IMR-90 (cell line): ENCODE measurements at regions not wholly inside any gene's neighbourhood (a gene's known extent, or its start where the extent isn't known, plus 50 kb on each side); places are given as distances from the start of the nearest gene placed in this dataset.

Experiments used
- ATAC-seq: fragments of 200-7000 bp; cut with Tn5 transposase; 2 replicates; pipeline ENCODE4 v1.9.1; 2020; ENCODE audit warnings: low read depth, mild to moderate bottlenecking, moderate library complexity
- BruUV-seq: library from RNA; stranded (reverse); fragments of 400-500 nt; replicated peaks from 2 replicates; lab custom pipeline; 2021; lab: Mats Ljungman, UMichigan
- CTCF ChIA-PET: fragments of 300-600 bp; formaldehyde crosslinking; extraction: SDS; loops from one replicate; lab custom pipeline; 2021; ENCODE audit warnings: antibody characterized with exemption; lab: Yijun Ruan, JAX
- POLR2A ChIA-PET: fragments of 300-600 bp; sonication (Branson Sonifier 250); formaldehyde crosslinking; loops from one replicate; lab custom pipeline; 2022; ENCODE audit warnings: antibody characterized with exemption; ENCODE audit not compliant: unreplicated experiment; lab: Charles Lee
- DNase-seq: peaks from one replicate; pipeline ENCODE4 v3.0.0; 2013
- H2AFZ ChIP-seq: replicated peaks from 2 replicates; pipeline ENCODE3; 2013; ENCODE audit warnings: low read length, mild to moderate bottlenecking; ENCODE audit not compliant: poor library complexity
- H2AK5ac ChIP-seq: 2 replicates; pipeline ENCODE4 v1.6.1; 2013; ENCODE audit warnings: low read depth, low read length, inconsistent platforms
- H2AK9ac ChIP-seq: replicated peaks from 2 replicates; pipeline ENCODE3; 2013; ENCODE audit warnings: mild to moderate bottlenecking, low read depth, low read length, moderate library complexity; ENCODE audit not compliant: poor library complexity
- H2BK120ac ChIP-seq: 2 replicates; pipeline ENCODE4 v1.6.1; 2013; ENCODE audit warnings: low read depth, low read length, inconsistent platforms
- H2BK15ac ChIP-seq: 3 replicates; pipeline ENCODE4 v1.6.1; 2013; ENCODE audit warnings: low read depth, low read length, inconsistent platforms
- H2BK20ac ChIP-seq: 2 replicates; pipeline ENCODE4 v1.6.1; 2013; ENCODE audit warnings: low read depth, mild to moderate bottlenecking, inconsistent platforms, low read length, moderate library complexity
- H2BK5ac ChIP-seq: 2 replicates; pipeline ENCODE4 v1.6.1; 2013; ENCODE audit warnings: mild to moderate bottlenecking, low read depth, low read length, inconsistent platforms; ENCODE audit not compliant: poor library complexity, severe bottlenecking
- H3K14ac ChIP-seq: replicated peaks from 2 replicates; pipeline ENCODE4 v1.6.1; 2013; ENCODE audit warnings: low read depth, low read length, inconsistent platforms
- H3K18ac ChIP-seq: 2 replicates; pipeline ENCODE4 v1.6.1; 2013; ENCODE audit warnings: low read depth, low read length, control low read depth
- H3K23ac ChIP-seq: 2 replicates; pipeline ENCODE4 v1.6.1; 2013; ENCODE audit warnings: low read depth, low read length, inconsistent platforms
- H3K27ac ChIP-seq: 2 replicates; pipeline ENCODE4 v1.5.1; 2013; ENCODE audit warnings: mild to moderate bottlenecking, control low read depth, low read length; ENCODE audit not compliant: insufficient read depth
- H3K27me3 ChIP-seq: 2 replicates; pipeline ENCODE4 v1.6.1; 2013; ENCODE audit warnings: low read length; ENCODE audit not compliant: control insufficient read depth, insufficient read depth
- H3K36me3 ChIP-seq: 2 replicates; pipeline ENCODE4 v1.6.1; 2013; ENCODE audit warnings: low read length, mixed read lengths; ENCODE audit not compliant: control insufficient read depth, insufficient read depth
- H3K4ac ChIP-seq: 2 replicates; pipeline ENCODE4 v1.6.1; 2013; ENCODE audit warnings: low read depth, low read length, inconsistent platforms
- H3K4me1 ChIP-seq: 2 replicates; pipeline ENCODE4 v1.6.1; 2013; ENCODE audit warnings: low read length, mixed read lengths; ENCODE audit not compliant: control insufficient read depth, insufficient read depth
- H3K4me2 ChIP-seq: 2 replicates; pipeline ENCODE4 v1.6.1; 2013; ENCODE audit warnings: low read depth, mild to moderate bottlenecking, control low read depth, low read length, moderate library complexity
- H3K4me3 ChIP-seq: 2 replicates; pipeline ENCODE4 v1.5.1; 2013; ENCODE audit warnings: low read depth, mild to moderate bottlenecking, control low read depth, low read length, moderate library complexity; ENCODE audit not compliant: insufficient read depth
- H3K56ac ChIP-seq: 2 replicates; pipeline ENCODE4 v1.6.1; 2013; ENCODE audit warnings: low read length, inconsistent platforms; ENCODE audit not compliant: insufficient read depth; ENCODE audit errors: extremely low read depth
- H3K79me1 ChIP-seq, 2 experiments: 2 replicates each; pipeline ENCODE4 v1.6.1; 2013; ENCODE audit warnings: low read length in 2 of 2, inconsistent platforms in 1 of 2, low read depth in 1 of 2
- H3K9ac ChIP-seq: 2 replicates; pipeline ENCODE4 v1.6.1; 2013; ENCODE audit warnings: low read depth, low read length, control low read depth
- H3K9me1 ChIP-seq: 2 replicates; pipeline ENCODE4 v1.6.1; 2013; ENCODE audit warnings: low read length, inconsistent platforms; ENCODE audit not compliant: insufficient read depth
- H3K9me3 ChIP-seq: 2 replicates; pipeline ENCODE4 v1.6.1; 2013; ENCODE audit warnings: low read length; ENCODE audit not compliant: control insufficient read depth, insufficient read depth
- H4K20me1 ChIP-seq: 2 replicates; pipeline ENCODE4 v1.6.1; 2013; ENCODE audit warnings: low read length, inconsistent platforms; ENCODE audit not compliant: insufficient read depth
- H4K5ac ChIP-seq: 2 replicates; pipeline ENCODE4 v1.6.1; 2013; ENCODE audit warnings: mild to moderate bottlenecking, low read depth, low read length, control low read depth
- H4K8ac ChIP-seq, 2 experiments: 2 replicates each; pipeline ENCODE4 v1.6.1; 2013; ENCODE audit warnings: low read depth in 2 of 2, low read length in 2 of 2, control low read depth in 1 of 2, inconsistent platforms in 1 of 2
- H4K91ac ChIP-seq: 2 replicates; pipeline ENCODE4 v1.6.1; 2013; ENCODE audit warnings: low read depth, low read length, inconsistent platforms; ENCODE audit not compliant: insufficient read depth
- BHLHE40 ChIP-seq: fragments of 150-350 bp; IDR thresholded peaks from 2 replicates; pipeline ENCODE4 v1.6.1; 2016; ENCODE audit warnings: mild to moderate bottlenecking, low read depth, low read length
- CHD1 ChIP-seq: IDR thresholded peaks from 2 replicates; pipeline ENCODE4 v1.6.1; 2012; ENCODE audit warnings: low read depth, low read length, improper control_type of control experiment
- FOS ChIP-seq: fragments of 150-350 bp; IDR thresholded peaks from 2 replicates; pipeline ENCODE4 v1.6.1; 2016; ENCODE audit warnings: low read depth, low read length
- RAD21 ChIP-seq: IDR thresholded peaks from 2 replicates; pipeline ENCODE4 v1.6.1; 2012; ENCODE audit warnings: low read length, improper control_type of control experiment
- SMC3 ChIP-seq: fragments of 150-350 bp; IDR thresholded peaks from 2 replicates; pipeline ENCODE4 v1.6.1; 2016; ENCODE audit warnings: low read depth, mild to moderate bottlenecking, antibody characterized with exemption, low read length, moderate library complexity
- WGBS, 2 experiments: methylation state at CpG; one replicate each; pipeline versions ENCODE4 v1.1.5 to v1.1.7; 2013; ENCODE audit warnings: missing lambda C conversion rate in 2 of 2; ENCODE audit not compliant: insufficient read length in 1 of 2; ENCODE audit errors: extremely low coverage in 2 of 2; 5-methylcytosine and 5-hydroxymethylcytosine counted together
- dilution Hi-C: fragments of 300-500 bp; cut with HindIII; formaldehyde crosslinking; loops from one replicate; pipeline ENCODE4 v1.14.3; 2018; ENCODE audit warnings: low sequenced_read_pairs; ENCODE audit not compliant: unreplicated experiment
- in situ Hi-C: fragments of 300-500 bp; cut with MboI; formaldehyde crosslinking; loops from 3 replicates; pipeline ENCODE4 v1.14.3; 2019; ENCODE audit warnings: low sequenced_read_pairs, inconsistent platforms, mixed read lengths
- intact Hi-C: fragments of 100-400 bp; cut with micrococcal nuclease; formaldehyde crosslinking; loops from 2 replicates; pipeline ENCODE4 v1.10.0; 2022
- TF ChIP-seq, protein P1 (sequence below): conservative IDR thresholded peaks from 2 replicates; pipeline ENCODE4 v1.5.1; 2012; ENCODE audit warnings: mild to moderate bottlenecking, low read depth, low read length, improper control_type of control experiment
- TF ChIP-seq, protein P2 (sequence below): fragments of 150-350 bp; IDR thresholded peaks from 2 replicates; pipeline ENCODE4 v1.6.1; 2016; ENCODE audit warnings: low read depth, mild to moderate bottlenecking, low read length, moderate library complexity, borderline replicate concordance
- TF ChIP-seq, protein P3 (sequence below): fragments of 150-350 bp; IDR thresholded peaks from 2 replicates; pipeline ENCODE4 v1.6.1; 2017; ENCODE audit warnings: mild to moderate bottlenecking, antibody characterized with exemption, low read length, low read depth

DNA sequence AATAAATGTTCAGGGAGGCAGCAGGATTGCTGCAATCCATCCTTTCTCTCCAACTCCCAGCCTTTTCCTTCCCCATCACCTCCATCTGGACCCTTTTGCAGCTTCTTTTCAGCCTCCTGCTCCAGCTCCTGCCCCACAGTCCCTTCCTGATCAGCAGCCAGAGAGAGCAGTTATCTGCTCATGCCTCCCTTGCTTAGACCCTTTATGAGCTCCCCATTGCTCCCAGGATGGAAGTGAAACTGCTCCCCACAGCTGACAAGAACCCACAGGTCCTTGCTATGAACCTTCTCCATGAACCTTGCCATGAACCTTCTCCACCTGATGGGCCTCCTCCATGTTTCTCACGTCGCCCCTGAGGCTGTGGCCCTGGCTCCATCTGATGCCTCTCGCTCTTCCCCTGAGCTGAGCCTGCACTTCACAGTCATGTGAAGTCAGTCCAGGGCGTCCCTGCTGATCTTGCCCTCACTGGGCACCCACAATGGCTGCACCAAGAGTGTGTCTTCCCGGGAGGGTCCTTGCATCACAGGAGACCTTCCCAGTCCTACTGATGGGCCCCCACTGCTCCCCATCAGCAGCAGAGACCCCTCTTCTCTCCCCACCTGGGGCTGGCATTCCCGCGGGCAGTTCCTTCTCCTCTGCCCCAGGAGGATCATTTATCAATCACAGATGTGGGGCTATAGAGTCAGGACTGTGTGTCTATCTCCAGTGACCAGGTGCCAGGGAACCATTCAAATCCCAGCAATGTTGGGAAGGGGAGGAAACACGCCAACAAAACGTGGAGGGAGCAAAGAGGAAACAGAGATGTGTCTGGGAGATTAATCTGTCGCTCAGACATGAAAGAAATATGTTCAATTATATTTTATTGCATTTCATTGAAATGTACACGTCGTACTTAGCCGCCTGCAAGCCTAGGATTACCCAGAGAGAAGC lies 73.1 kb downstream of the MATN1 start:
- Histone ChIP-seq H3K9ac (no peak overlapping the region), H2BK120ac (no peak overlapping the region), H3K9me3 (no peaks in the 10 kb centered on the region), H3K4me2 (no peak overlapping the region), H3K14ac (no peak overlapping the region), H2BK20ac (no peak overlapping the region), H3K4ac (no peak overlapping the region), H4K91ac (no peak overlapping the region), H3K27ac (no peak overlapping the region), H3K79me1 (no peaks in the 10 kb centered on the region), H3K4me1 (no peaks in the 10 kb centered on the region), H3K18ac (no peak overlapping the region), H3K23ac (no peak overlapping the region), H4K20me1 (no peaks in the 10 kb centered on the region), H3K4me3 (no peak overlapping the region), H3K56ac (no peak overlapping the region), H2BK5ac (no peak overlapping the region), H2AFZ (peak overlapping the region; percentile 58), H2AK5ac (no peak overlapping the region), H2BK15ac (no peak overlapping the region), H4K5ac (no peak overlapping the region), H3K36me3 (no peaks in the 10 kb centered on the region), H3K27me3 (peaks cover 7% of the 10 kb centered on the region), H4K8ac (no peak overlapping the region), H2AK9ac (no peak overlapping the region), H3K9me1 (no peaks in the 10 kb centered on the region)
- dilution Hi-C loops: no loop called here
- no TSS peak for BruUV-seq
- CTCF ChIA-PET: no interaction called here
- in situ Hi-C loops: no loop called here
- intact Hi-C loops: no loop called here
- TF ChIP-seq, protein P1, sequence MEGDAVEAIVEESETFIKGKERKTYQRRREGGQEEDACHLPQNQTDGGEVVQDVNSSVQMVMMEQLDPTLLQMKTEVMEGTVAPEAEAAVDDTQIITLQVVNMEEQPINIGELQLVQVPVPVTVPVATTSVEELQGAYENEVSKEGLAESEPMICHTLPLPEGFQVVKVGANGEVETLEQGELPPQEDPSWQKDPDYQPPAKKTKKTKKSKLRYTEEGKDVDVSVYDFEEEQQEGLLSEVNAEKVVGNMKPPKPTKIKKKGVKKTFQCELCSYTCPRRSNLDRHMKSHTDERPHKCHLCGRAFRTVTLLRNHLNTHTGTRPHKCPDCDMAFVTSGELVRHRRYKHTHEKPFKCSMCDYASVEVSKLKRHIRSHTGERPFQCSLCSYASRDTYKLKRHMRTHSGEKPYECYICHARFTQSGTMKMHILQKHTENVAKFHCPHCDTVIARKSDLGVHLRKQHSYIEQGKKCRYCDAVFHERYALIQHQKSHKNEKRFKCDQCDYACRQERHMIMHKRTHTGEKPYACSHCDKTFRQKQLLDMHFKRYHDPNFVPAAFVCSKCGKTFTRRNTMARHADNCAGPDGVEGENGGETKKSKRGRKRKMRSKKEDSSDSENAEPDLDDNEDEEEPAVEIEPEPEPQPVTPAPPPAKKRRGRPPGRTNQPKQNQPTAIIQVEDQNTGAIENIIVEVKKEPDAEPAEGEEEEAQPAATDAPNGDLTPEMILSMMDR: no peak
- no peak for TF ChIP-seq BHLHE40
- TF ChIP-seq FOS: no peak
- TF ChIP-seq, protein P2, sequence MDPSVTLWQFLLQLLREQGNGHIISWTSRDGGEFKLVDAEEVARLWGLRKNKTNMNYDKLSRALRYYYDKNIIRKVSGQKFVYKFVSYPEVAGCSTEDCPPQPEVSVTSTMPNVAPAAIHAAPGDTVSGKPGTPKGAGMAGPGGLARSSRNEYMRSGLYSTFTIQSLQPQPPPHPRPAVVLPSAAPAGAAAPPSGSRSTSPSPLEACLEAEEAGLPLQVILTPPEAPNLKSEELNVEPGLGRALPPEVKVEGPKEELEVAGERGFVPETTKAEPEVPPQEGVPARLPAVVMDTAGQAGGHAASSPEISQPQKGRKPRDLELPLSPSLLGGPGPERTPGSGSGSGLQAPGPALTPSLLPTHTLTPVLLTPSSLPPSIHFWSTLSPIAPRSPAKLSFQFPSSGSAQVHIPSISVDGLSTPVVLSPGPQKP: no peak
- no peak for TF ChIP-seq CHD1
- no peak for TF ChIP-seq RAD21
- TF ChIP-seq SMC3: no peak
- TF ChIP-seq, protein P3, sequence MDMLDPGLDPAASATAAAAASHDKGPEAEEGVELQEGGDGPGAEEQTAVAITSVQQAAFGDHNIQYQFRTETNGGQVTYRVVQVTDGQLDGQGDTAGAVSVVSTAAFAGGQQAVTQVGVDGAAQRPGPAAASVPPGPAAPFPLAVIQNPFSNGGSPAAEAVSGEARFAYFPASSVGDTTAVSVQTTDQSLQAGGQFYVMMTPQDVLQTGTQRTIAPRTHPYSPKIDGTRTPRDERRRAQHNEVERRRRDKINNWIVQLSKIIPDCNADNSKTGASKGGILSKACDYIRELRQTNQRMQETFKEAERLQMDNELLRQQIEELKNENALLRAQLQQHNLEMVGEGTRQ: no peak
- no peak for DNase-seq
- no peak for ATAC-seq
- 41% methylated on average over 7 of the region's 13 CpGs; no CpG with 5 or more reads in 1 of the 2 experiments for WGBS, 2 experiments
- POLR2A ChIA-PET: no interaction called here
